Endothelial cell of umbilical vein (primary cell): ENCODE measurements at regions not wholly inside any gene's neighbourhood (a gene's known extent, or its start where the extent isn't known, plus 50 kb on each side); places are given as distances from the start of the nearest gene placed in this dataset.

Experiments used
- BruUV-seq: library from RNA; stranded (reverse); fragments of 400-500 nt; replicated peaks from 2 replicates; lab custom pipeline; 2021; lab: Mats Ljungman, UMichigan
- CTCF ChIA-PET: fragments of 300-600, 350-600 bp; sonication (Branson Sonifier 250); formaldehyde crosslinking; loops from one replicate; lab custom pipeline; 2021; ENCODE audit warnings: antibody characterized with exemption, inconsistent platforms; lab: Charles Lee
- POLR2A ChIA-PET: fragments of 300-600, 350-600 bp; sonication (Branson Sonifier 250); formaldehyde crosslinking; loops from one replicate; lab custom pipeline; 2021; ENCODE audit warnings: antibody characterized with exemption, inconsistent platforms; lab: Charles Lee
- DNase-seq: peaks from one replicate; pipeline ENCODE4 v3.0.0-alpha.2; 2011; ENCODE audit warnings: low read depth, low spot score
- FAIRE-seq: peaks from 2 replicates; lab custom pipeline; 2011; peaks lifted over from hg19 to GRCh38; lab: Jason Lieb, UNC
- H2AFZ ChIP-seq: 2 replicates; pipeline ENCODE4 v1.6.0; 2012; ENCODE audit warnings: low read depth, low read length, control low read depth, inconsistent platforms
- H3K27ac ChIP-seq: 2 replicates; pipeline ENCODE4 v1.5.1; 2011; ENCODE audit warnings: low read depth, mild to moderate bottlenecking, control low read depth, low read length, moderate library complexity; ENCODE audit not compliant: insufficient read depth
- H3K27me3 ChIP-seq, 2 experiments: 2 replicates each; pipeline versions ENCODE4 v1.6.0 to v1.6.1; 2011; ENCODE audit warnings: low read length in 2 of 2, mixed read lengths in 1 of 2; ENCODE audit not compliant: control insufficient read depth in 2 of 2, insufficient read depth in 2 of 2
- H3K36me3 ChIP-seq, 2 experiments: 2 replicates in 1 of 2; 3 replicates in 1 of 2; pipeline ENCODE4 v1.5.1; 2011; ENCODE audit warnings: low read length in 2 of 2, mild to moderate bottlenecking in 1 of 2, moderate library complexity in 1 of 2; ENCODE audit not compliant: control insufficient read depth in 2 of 2, insufficient read depth in 2 of 2; ENCODE audit errors: extremely low read depth in 1 of 2
- H3K4me1 ChIP-seq: 3 replicates; pipeline ENCODE4 v1.5.1; 2011; ENCODE audit warnings: mild to moderate bottlenecking, low read length; ENCODE audit not compliant: control insufficient read depth, insufficient read depth; ENCODE audit errors: extremely low read depth
- H3K4me2 ChIP-seq: 2 replicates; pipeline ENCODE4 v1.6.1; 2011; ENCODE audit warnings: low read length, control low read depth, mixed read lengths; ENCODE audit not compliant: insufficient read depth
- H3K4me3 ChIP-seq, 3 experiments: fragments of 200-600 bp in 1 of 3; sonication (generic), shearing (Covaris generic) in 1 of 3; replicated peaks in 1 of 3; 2 replicates each; pipeline ENCODE4 v1.5.1; 2011 to 2016; ENCODE audit warnings: control low read depth in 3 of 3, low read length in 3 of 3, mild to moderate bottlenecking in 2 of 3, inconsistent platforms in 1 of 3, low read depth in 1 of 3, moderate library complexity in 1 of 3; ENCODE audit not compliant: insufficient read depth in 1 of 3
- H3K79me2 ChIP-seq: 2 replicates; pipeline ENCODE4 v1.6.0; 2012; ENCODE audit warnings: low read length, inconsistent platforms; ENCODE audit not compliant: control insufficient read depth, insufficient read depth
- H3K9ac ChIP-seq: replicated peaks from 2 replicates; pipeline ENCODE3; 2011; ENCODE audit warnings: low read length, control low read depth; ENCODE audit not compliant: insufficient read depth; ENCODE audit errors: extremely low read depth
- H3K9me1 ChIP-seq: replicated peaks from 3 replicates; pipeline ENCODE4 v1.6.0; 2011; ENCODE audit warnings: mild to moderate bottlenecking, low read length; ENCODE audit not compliant: control insufficient read depth, insufficient read depth; ENCODE audit errors: extremely low read depth
- H3K9me3 ChIP-seq: replicated peaks from 2 replicates; pipeline ENCODE4 v1.5.1; 2012; ENCODE audit warnings: low read length, inconsistent platforms; ENCODE audit not compliant: control insufficient read depth, insufficient read depth
- H4K20me1 ChIP-seq: replicated peaks from 2 replicates; pipeline ENCODE3; 2011; ENCODE audit warnings: mild to moderate bottlenecking, low read length; ENCODE audit not compliant: control insufficient read depth, insufficient read depth; ENCODE audit errors: extremely low read depth
- CTCF ChIP-seq, 2 donors: IDR thresholded peaks; 1 replicate in 1 of 2; 2 replicates in 1 of 2; pipeline ENCODE4 v1.5.1; 2011; ENCODE audit warnings: low read length in 2 of 2, mild to moderate bottlenecking in 2 of 2, moderate library complexity in 2 of 2, control low read depth in 1 of 2, inconsistent platforms in 1 of 2, low read depth in 1 of 2; ENCODE audit not compliant: insufficient read depth in 1 of 2; ENCODE audit errors: extremely low read depth in 1 of 2
- EZH2 ChIP-seq: IDR thresholded peaks from 2 replicates; pipeline ENCODE4 v1.6.1; 2012; ENCODE audit warnings: borderline replicate concordance, low read depth, mild to moderate bottlenecking, moderate library complexity, low read length, inconsistent platforms; ENCODE audit not compliant: severe bottlenecking
- FOS ChIP-seq: IDR thresholded peaks from 2 replicates; pipeline ENCODE4 v1.6.1; 2011; ENCODE audit warnings: mild to moderate bottlenecking, low read length, moderate library complexity, borderline replicate concordance; ENCODE audit not compliant: insufficient read depth
- GATA2 ChIP-seq: IDR thresholded peaks from 2 replicates; pipeline ENCODE4 v1.7.0; 2011; ENCODE audit warnings: low read depth, mild to moderate bottlenecking, moderate library complexity, mixed read lengths, low read length; ENCODE audit not compliant: insufficient read length, insufficient read depth
- JUN ChIP-seq: IDR thresholded peaks from 2 replicates; pipeline ENCODE4 v1.6.1; 2011; ENCODE audit warnings: borderline replicate concordance, low read depth; ENCODE audit not compliant: insufficient read length, insufficient read depth
- MAX ChIP-seq: IDR thresholded peaks from 2 replicates; pipeline ENCODE4 v1.6.1; 2011; ENCODE audit not compliant: insufficient read depth, insufficient read length
- MYC ChIP-seq: IDR thresholded peaks from one replicate; pipeline ENCODE4 v1.6.1; 2011; ENCODE audit warnings: mild to moderate bottlenecking, low read depth, low read length
- POLR2A ChIP-seq: IDR thresholded peaks from 2 replicates; pipeline ENCODE4 v1.6.1; 2012; ENCODE audit warnings: low read depth, mild to moderate bottlenecking, control low read depth, low read length
- POLR2AphosphoS5 ChIP-seq: IDR thresholded peaks from 2 replicates; pipeline ENCODE4 v1.6.1; 2012; ENCODE audit warnings: low read depth, mild to moderate bottlenecking, control low read depth, low read length, moderate library complexity; ENCODE audit not compliant: insufficient read depth
- dilution Hi-C: fragments of 300-500 bp; cut with MboI; formaldehyde crosslinking; loops from one replicate; pipeline ENCODE4 v1.15.0; 2019; ENCODE audit warnings: low sequenced_read_pairs; ENCODE audit not compliant: extremely low pct_ligation_motif_present
- intact Hi-C: fragments of 100-400 bp; cut with micrococcal nuclease; formaldehyde crosslinking; loops from one replicate; pipeline ENCODE4 v1.10.0; 2022

- dilution Hi-C loops (no loop called here), intact Hi-C loops (no loop called here)
- no peaks in the 10 kb centered on the region for H3K36me3 ChIP-seq
- ChIA-PET CTCF (no interaction called here), POLR2A (no interaction called here)
- H3K9ac ChIP-seq = no peak overlapping the region
- H3K27me3 ChIP-seq = peaks cover 4% of the 10 kb centered on the region in 2 experiments
- DNase-seq (no peak), FAIRE-seq (no peak)
- H3K4me1 ChIP-seq = no peaks in the 10 kb centered on the region
- no peak overlapping the region for H2AFZ ChIP-seq
- no peak for TF ChIP-seq POLR2AphosphoS5
- no peak for TF ChIP-seq MAX
- no peak for TF ChIP-seq FOS
- no peak for TF ChIP-seq MYC
- no peak for TF ChIP-seq POLR2A
- no peak for TF ChIP-seq JUN
- TF ChIP-seq CTCF (IDR thresholded peaks at IDR 0.05; ENCODE audit: extremely low read depth in 1 of 2, insufficient read depth in 1 of 2, low read depth in 1 of 2, low read length in 2 of 2) = no peak
- no peak for TF ChIP-seq EZH2
- no peak for TF ChIP-seq GATA2
- no peaks in the 10 kb centered on the region for H3K79me2 ChIP-seq
- no peaks in the 10 kb centered on the region for H4K20me1 ChIP-seq
- no peak overlapping the region for H3K27ac ChIP-seq
- H3K9me1 ChIP-seq = no peaks in the 10 kb centered on the region
- H3K4me3 ChIP-seq = no peak overlapping the region
- H3K4me2 ChIP-seq = no peak overlapping the region
- no TSS peak for BruUV-seq
- H3K9me3 ChIP-seq = no peaks in the 10 kb centered on the region
These were observed 72.2 kb upstream of the KLF3 start for GRCh38 chr4:38591617-38592337.
